ENCODE measurements at regions not wholly inside any gene's neighbourhood (a gene's known extent, or its start where the extent isn't known, plus 50 kb on each side); places are given as distances from the start of the nearest gene placed in this dataset.

- DNase-seq (ENCODE audit: low spot score in 2 of 2): no peak
- H3K27me3 ChIP-seq: no peaks in the 10 kb centered on the region
- H3K9me3 ChIP-seq: no peaks in the 10 kb centered on the region
- H3K27ac ChIP-seq: peak overlapping the region; percentile 78 to 85
- H3K4me1 ChIP-seq: peaks cover 3 to 27% of the 10 kb centered on the region in 2 donors
- TF ChIP-seq CTCF (IDR thresholded peaks at IDR 0.05): no peak
- no peak overlapping the region for H3K4me3 ChIP-seq
- intact Hi-C loops (cut with DNase I): loop anchor here (2.0 kb wide), 1 partner anchor 14 kb away; no protein-coding TSS in a partner anchor
- H3K36me3 ChIP-seq: no peaks in the 10 kb centered on the region
Measured at GRCh38 chr6:169142538-169142844, 111.2 kb downstream of the THBS2 start.

- DNase-seq (ENCODE audit: low spot score in 2 of 2): no peak
- H3K4me3 ChIP-seq: no peak overlapping the region
- H3K27me3 ChIP-seq: no peaks in the 10 kb centered on the region
- TF ChIP-seq CTCF (IDR thresholded peaks at IDR 0.05): no peak
- peak overlapping the region; percentile 78 to 85 for H3K27ac ChIP-seq
- H3K36me3 ChIP-seq: no peaks in the 10 kb centered on the region
- peaks cover 3 to 27% of the 10 kb centered on the region in 2 donors for H3K4me1 ChIP-seq
- no peaks in the 10 kb centered on the region for H3K9me3 ChIP-seq
- intact Hi-C loops (cut with DNase I): loop anchor here (2.0 kb wide), 1 partner anchor 15 kb away; no protein-coding TSS in a partner anchor
Measured at GRCh38 chr6:169141671-169142537, 111.7 kb downstream of the THBS2 start.

GRCh38 chr6:169140986-169141495 lies 112.6 kb downstream of the THBS2 start:
- no peaks in the 10 kb centered on the region for H3K36me3 ChIP-seq
- H3K27ac ChIP-seq: peak overlapping the region; percentile 78 to 85
- intact Hi-C loops (cut with DNase I): no loop called here
- no peak for DNase-seq (ENCODE audit: low spot score in 2 of 2)
- peaks cover 3 to 27% of the 10 kb centered on the region in 2 donors for H3K4me1 ChIP-seq
- no peak for TF ChIP-seq CTCF (IDR thresholded peaks at IDR 0.05)
- no peaks in the 10 kb centered on the region for H3K27me3 ChIP-seq
- H3K9me3 ChIP-seq: no peaks in the 10 kb centered on the region
- no peak overlapping the region for H3K4me3 ChIP-seq

- Histone ChIP-seq H3K4me3 (peak overlapping the region in 1 of 2 donors; percentile 25), H3K36me3 (no peaks in the 10 kb centered on the region), H3K27me3 (no peaks in the 10 kb centered on the region), H3K27ac (peak overlapping the region; percentile 78 to 85), H3K4me1 (peaks cover 3 to 27% of the 10 kb centered on the region in 2 donors), H3K9me3 (no peaks in the 10 kb centered on the region)
- intact Hi-C loops (cut with DNase I): no loop called here
- no peak for TF ChIP-seq CTCF (IDR thresholded peaks at IDR 0.05)
- DNase-seq (ENCODE audit: low spot score in 2 of 2): no peak
Measured at GRCh38 chr6:169139179-169139971, 114.3 kb downstream of the THBS2 start.

GRCh38 chr6:169132352-169132940 lies 121.2 kb downstream of the THBS2 start:
- no peak for TF ChIP-seq CTCF (IDR thresholded peaks at IDR 0.05)
- H3K27ac ChIP-seq: no peak overlapping the region

More at GRCh38 chr6:169132352-169132940, 121.2 kb downstream of the THBS2 start:
- Histone ChIP-seq H3K4me3 (no peak overlapping the region), H3K4me1 (no peaks in the 10 kb centered on the region), H3K36me3 (no peaks in the 10 kb centered on the region), H3K9me3 (no peaks in the 10 kb centered on the region), H3K27me3 (no peaks in the 10 kb centered on the region)
- intact Hi-C loops (cut with DNase I): no loop called here
- no peak for DNase-seq (ENCODE audit: low spot score in 2 of 2)

Data from ascending aorta (tissue), 2 donors.